GM21423 (cell line): ENCODE measurements at regions not wholly inside any gene's neighbourhood (a gene's known extent, or its start where the extent isn't known, plus 50 kb on each side); places are given as distances from the start of the nearest gene placed in this dataset.

Source experiments
- ATAC-seq: cut with Tn5 transposase; IDR thresholded peaks from one replicate; pipeline ENCODE4 v1.9.1; 2021; ENCODE audit warnings: mild to moderate bottlenecking, moderate library complexity; ENCODE audit not compliant: unreplicated experiment

DNA sequence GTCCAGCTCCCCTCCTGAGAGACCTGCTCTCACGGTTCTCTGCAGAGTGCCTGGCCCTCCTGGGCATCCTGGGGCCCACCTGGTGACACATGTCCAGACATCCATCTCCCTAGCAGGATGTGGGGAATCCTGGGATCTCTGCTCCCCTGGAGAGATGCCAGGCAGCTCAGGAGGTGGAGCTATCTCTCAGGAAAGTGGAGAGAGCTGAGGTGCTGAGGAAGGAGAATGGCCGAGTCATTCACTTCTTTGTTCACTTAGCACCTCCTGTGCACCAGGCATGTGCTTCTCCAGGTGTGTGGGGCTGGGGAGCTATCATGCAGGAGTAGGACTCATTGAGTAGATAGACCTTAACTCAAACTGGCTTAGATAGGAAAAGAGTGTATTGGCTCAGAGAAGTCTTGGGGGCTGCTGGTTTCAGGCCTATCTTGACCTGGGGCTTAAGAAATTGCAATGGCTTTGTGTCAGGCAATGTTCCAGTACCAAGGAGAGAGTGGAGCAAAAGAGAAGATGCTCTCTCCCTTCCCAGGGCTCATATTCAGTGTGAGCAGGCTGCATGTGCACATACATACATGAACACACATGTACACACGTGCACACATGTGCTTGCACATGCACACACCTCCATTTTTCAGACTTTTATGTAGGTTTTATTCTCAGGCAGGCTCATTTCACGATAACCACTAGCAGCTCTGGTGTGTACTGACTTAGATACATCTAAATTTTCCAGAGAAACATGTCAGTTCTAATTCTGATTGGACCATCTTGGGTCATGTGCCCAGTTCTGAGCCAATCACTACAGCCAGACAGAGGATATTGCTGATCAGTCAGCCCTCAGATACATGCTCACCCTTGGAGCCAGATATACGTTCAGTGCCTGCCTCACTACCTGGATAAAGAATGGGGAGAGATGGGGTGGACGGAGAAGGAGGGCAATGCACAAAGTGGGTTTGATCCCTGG, 437.6 kb downstream of the PTPRU start:
- ATAC-seq, result no peak

DNA sequence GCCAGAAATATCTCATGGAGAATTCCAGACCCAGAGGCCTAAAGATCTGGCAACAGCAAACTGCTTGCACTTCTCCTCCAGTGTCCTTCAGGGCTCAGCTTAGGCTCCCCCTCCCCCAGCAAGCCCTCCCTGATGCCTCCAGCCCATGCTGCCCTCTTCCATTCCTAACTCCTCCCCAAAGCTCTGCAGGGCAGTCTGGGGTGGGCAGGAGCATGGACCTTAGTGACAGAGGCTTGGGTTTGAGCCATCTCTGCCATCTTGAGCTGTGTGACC, 436.8 kb downstream of the PTPRU start:
- no peak for ATAC-seq

GRCh38 chr1:29672416-29673227, 436.3 kb downstream of the PTPRU start:
- no peak for ATAC-seq

DNA sequence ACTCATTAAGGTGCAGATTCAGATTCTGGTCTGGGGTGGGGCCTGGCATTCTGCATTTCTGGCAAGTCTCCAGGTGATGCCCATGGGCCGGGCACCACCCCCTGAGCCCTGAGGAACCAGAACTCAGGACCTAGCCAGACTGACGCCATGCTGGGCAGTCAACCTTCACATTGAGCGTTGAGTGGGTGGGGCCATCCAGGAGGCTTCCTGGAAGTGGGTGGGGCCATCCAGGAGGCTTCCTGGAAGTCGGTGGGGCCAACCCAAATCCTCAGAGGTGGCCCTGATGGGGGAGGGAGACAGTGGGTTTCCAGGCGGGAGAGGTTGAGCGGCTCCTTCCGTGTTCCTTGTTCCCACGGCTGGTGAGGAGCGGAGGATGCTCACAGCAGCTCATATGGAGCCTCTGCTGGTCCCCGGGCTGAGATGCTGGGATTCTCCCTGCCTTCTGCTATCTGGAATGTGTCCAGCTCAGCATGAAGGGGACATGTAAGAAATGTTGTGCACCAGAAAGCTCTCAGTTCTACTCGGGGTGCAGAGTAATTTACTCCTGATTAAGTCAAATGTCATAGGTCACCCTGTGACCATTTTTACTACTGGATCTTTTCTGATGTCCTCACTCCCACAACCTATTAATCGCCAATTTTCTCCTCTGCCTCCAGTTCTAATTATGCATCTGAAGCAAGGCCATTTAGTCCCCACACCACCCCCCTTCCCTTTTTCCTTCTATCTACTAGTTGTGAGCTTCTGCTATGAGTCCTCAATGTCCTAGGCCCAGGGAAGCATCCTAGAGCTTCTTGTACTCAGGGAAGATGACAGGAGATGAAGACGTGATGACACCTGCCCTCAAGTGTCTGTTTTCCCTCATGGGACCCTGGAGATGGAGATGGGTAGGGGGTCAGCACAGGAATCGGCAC, 435.4 kb downstream of the PTPRU start:
- no peak for ATAC-seq

DNA sequence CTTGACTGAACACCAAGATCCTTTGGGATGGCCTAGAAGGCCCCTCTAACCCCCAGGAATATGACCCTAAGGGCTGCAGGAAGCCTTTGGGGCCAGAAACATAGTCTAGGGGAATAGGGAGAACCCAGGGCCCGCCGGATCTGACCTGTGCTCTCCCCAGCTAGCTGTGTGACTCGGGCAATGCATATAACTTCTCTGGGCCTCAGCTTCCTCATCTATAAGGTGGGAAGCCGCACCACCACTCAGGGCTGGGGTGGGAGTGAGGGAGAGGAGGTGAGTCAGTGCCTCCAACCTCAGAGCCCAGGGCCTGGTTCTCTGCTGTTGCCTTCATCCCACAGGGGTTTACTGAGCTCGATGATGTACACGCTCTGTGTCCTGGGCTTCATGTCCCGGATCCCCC, 434.4 kb downstream of the PTPRU start:
- ATAC-seq, result no peak

DNA sequence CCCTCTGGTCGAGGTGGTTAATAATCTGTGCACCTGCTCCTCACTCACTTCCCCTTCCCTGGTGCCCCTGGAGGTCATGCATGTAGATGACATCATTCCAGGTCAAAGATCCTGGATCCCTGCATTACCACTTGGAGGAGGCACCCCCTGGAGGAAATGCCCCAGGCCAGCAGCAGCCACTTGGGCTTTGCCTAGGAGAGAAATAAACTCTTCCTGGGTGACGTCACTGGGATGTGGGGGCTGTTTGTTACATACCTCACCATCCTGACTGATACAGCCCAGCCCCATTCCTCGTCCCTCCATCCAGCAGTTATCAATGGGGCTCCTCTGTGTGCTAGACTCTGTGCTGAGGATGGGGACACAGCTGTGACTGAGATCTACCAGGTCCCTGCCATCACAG, 433.6 kb downstream of the PTPRU start:
- no peak for ATAC-seq

GRCh38 chr1:29669158-29669871, 433.0 kb downstream of the PTPRU start:
- ATAC-seq, result no peak

DNA sequence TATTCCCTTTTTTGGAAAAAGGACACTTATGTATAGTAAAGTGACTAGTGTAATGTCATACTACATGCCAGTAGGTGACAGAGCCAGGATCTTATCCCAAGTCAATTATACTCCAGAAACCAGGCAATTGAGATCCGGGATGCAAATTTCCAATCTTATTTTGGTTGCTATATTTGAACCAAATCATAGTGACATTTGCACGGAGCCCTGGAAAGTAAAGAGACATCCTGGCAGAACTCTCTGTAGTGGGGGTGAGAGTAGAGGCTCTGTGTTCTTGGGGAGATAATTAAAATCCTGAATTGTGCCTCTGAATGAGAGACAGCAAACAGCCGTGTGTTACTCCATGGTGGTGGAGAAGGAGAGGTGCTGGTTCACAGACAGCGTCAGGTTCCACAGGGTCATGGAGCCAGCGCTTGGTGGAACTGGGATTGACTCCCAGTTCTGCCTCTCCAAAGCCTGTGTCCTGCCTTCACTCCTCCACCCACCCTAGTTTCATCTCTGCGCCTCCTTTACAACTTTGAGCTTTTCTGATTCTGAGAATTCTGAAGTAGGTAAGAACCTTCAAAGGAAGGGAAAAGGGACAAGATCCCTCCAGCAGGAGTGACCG, 432.3 kb downstream of the PTPRU start:
- no peak for ATAC-seq

GRCh38 chr1:29667951-29668350, 431.6 kb downstream of the PTPRU start:
- ATAC-seq, result no peak

DNA sequence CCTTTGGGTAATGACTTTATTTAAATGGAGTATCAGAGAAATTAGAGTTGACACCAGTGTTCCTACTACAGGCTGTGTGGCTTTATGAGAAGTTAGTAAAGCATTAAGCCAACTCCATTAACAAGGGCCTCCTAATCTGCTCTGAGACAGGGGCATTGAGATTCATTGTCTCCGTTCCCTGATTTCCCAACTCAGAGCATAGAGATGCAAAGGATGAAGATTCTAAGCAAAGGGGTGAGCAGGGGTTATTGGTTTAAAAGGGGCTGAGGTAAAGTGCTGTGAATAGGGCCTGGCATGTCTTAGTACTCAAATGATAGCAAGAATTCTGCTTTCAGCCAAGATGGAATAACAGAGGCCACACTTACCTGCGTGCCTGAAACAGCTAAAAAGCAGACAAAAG, 428.4 kb downstream of the PTPRU start:
- ATAC-seq, result no peak

GRCh38 chr1:29658688-29659087, 422.4 kb downstream of the PTPRU start:
- no peak for ATAC-seq

DNA sequence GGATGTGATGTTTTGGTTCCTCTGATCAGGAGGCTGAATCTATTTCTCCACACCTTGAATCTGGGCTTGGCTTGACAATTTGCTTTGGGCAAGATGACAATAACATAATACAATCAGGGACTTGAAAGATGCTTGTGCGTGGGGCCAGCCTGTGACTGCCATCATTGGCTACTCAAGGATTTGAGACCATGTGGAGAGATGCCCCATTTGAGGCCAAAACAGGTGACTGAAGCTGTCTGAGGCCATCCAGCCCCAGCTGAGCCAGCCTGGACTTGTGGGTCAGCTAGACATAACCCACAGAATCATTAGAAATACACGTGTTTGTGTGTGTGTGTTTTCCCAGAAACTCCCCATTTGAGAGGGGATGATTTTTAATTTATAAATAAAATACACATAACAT, 421.5 kb downstream of the PTPRU start:
- ATAC-seq, result no peak

DNA sequence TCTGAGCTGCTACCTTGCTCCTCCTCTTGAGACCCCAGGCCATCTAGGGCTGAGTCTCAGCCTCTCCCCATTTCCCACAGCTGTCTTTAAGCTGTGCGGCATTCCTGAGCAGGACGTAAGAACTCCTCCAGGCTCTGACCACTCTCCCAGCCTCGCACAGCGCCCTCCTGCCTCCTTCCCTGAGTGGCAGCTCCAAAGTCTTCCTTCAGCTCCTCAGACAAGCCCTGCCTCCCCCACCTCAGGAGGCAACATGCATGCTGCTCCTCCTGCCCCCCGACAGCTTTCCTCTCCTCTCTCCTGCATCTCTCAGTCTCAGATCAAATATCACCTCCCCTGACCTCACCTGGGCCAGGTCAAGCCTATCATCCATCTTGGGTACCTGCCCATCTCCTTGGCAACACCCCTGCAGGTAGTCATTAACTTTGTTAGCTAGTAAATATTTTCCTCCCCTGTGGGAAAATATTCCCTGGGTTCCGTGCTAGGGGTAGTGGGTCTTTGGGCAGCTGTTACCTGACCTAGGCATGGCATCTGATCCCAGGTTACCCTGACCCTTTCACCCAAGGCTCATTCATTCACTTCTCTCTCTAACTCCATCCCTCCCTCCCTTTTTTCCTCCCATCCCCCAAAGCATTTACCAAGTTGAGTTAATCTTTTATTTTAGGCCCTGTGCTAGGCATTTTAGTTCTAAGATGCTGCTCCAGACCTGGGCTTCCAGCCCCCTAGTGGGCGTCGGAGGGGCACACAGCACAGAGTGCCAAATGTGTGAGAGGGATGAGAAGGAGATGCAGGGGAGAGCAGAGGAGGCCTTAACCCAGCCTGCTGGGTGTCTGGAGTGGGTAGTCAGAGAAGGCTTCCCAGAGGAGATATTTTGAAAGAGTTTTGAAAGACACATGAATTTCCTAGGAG, 419.9 kb downstream of the PTPRU start:
- no peak for ATAC-seq

DNA sequence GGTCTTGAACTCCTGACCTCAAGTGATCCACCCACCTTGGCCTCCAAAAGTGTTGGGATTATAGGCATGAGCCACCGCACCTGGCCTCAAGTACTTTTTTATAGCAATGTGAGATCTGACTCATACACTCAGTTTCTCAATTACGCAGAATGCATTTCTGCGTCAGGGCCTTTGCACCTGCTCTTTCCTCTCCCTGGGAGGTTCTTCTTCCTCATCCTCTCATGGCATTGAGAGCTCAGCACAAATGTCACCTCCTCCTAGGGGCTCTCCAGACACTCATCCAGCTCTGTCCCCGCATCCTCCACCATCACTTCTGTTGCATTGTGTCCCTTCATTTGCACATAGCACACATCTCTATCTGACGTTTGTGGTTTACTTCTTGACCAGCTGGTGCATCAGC, 418.8 kb downstream of the PTPRU start:
- no peak for ATAC-seq

- no peak for ATAC-seq
Measured at GRCh38 chr1:29653886-29654450, 417.6 kb downstream of the PTPRU start.

GRCh38 chr1:29653034-29653810, 416.9 kb downstream of the PTPRU start:
- ATAC-seq, result no peak

- no peak for ATAC-seq
Measured at GRCh38 chr1:29651684-29652665, 415.7 kb downstream of the PTPRU start.
